DMS153 treated with DMSO at 0.1 percent for 48 hours (cell line): ENCODE measurements at regions not wholly inside any gene's neighbourhood (a gene's known extent, or its start where the extent isn't known, plus 50 kb on each side); places are given as distances from the start of the nearest gene placed in this dataset.
A peak's percentile ranks its signal among the peaks of the same experiment; 100 is the strongest.
"Not testable (repeated sequence)": the region's sequence is repeated elsewhere in the genome, so short reads cannot be mapped to it uniquely, and the experiment has no call there.

Source experiments
- DNase-seq: peaks from one replicate; lab custom pipeline; 2025; ENCODE audit not compliant: unreplicated experiment; lab: John Stamatoyannopoulos, UW

DNA sequence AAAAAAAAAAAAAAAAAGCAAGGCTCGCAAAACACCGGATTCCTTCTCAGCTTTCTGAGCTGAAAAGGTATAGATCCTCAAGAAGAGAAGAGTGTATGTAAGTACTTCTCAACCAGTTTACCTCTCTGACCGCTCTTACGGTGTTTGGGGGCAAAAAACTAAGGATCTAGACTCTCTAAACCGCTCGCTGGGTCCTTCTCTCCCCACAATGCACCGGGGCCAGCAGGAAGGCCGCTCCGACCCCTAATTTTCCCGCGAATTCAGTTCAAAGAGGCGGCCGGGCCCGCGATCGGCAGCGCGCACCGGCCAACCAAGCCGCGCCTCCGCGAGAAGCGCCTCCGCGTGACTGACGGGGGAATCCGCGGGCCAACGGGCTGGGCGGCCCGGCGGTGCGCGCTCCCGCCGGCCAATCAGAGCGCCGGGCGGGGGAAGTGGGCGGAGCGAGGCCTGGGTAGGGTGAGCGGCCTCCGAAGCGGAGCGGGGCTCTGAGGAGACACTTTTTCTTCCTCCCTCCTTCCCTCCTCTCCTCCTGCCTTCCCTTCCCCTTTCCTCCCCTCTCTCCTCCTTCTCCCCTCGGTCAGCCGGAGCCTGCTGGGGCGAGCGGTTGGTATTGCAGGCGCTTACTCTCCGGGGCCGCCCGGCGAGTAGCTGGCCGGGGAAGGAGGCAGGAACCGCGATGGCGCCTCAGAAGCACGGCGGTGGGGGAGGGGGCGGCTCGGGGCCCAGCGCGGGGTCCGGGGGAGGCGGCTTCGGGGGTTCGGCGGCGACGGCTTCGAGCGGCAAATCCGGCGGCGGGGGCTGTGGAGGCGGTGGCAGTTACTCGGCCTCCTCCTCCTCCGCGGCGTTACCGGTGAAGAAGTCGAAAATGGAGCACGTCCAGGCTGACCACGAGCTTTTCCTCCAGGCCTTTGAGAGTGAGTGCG, 93.0 kb downstream of the CRLF3 start:
- DNase-seq = peak; percentile 28

DNA sequence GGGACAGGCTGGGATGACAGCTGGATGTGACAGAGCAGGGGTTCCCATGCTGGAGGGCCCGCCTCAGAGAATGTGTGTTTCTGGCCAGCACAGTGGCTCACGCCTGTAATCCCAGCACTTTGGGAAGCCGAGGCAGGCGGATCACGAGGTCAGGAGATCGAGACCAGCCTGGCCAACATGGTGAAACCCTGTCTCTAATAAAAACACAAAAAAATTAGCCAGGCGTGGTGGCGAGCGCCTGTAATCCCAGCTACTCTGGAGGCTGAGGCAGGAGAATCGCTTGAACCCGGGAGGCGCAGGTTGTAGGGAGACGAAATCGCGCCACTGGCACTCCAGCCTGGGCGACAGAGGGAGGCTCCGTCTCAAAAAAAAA, 93.7 kb downstream of the CRLF3 start:
- DNase-seq = not testable (repeated sequence)

DNA sequence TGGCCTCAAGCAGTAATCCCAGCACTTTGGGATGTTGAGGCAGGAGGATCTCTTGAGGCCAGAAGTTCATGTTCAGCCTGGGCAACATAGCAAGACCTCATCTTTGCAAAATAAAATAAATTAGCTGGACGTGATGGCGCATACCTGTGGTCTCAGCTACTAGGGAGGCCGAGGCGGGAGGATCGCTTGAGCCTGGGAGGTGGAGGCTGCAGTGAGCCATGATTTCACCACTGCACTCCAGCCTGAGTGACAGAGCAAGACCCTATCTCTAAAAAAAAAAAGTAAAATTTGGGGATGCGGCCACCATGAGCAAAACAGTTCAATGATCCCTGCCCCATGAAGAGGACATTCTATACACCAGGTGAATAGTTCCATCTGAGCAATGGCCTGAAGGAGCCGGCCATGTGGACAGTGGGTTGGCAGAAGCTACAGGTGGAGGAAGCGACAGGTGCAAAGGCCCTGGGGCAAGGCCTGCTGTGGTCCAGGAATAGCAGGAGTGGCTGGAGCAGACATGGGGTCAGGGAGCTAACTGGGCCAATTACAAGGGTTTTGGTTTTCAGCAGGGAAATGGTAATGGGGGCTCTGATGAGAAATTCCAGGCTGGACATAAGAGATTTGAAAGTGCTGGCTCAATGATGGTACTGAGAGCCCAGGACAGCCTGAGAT, 94.2 kb downstream of the CRLF3 start:
- DNase-seq = not testable (repeated sequence)

DNA sequence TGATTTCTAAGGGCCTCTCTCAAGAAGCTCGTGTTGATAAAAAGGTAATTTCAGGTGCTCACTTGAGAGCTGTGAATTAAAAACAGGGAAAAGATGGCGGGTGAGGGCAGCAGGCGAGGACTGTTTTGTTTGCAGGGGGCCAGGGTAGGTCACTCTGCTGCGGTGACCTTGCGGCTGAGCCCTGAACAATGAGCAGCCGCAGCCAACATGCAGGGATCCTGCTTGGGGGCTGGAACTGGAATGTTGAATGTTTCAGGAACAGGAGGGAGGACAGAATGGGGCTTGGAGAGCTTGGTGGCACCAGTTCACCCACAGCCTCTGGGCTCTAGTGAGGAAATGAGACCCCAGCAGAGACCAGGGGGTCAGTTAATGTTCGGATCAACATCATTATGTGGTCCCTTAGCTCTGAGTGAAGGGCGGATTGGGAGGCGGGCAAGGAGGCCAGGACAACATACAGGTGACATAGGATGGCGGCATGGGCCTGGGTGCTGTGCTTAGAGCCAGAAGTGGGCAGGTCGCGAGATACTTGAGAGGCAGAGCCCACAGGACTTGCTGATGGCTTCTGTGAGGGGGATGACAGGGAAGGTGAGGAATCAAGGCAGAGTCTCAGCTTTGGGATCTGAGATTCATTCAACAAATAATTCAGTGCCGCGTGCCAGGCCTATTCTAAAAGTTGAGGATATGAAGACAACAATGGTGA, 94.9 kb downstream of the CRLF3 start:
- not testable (repeated sequence) for DNase-seq

DNA sequence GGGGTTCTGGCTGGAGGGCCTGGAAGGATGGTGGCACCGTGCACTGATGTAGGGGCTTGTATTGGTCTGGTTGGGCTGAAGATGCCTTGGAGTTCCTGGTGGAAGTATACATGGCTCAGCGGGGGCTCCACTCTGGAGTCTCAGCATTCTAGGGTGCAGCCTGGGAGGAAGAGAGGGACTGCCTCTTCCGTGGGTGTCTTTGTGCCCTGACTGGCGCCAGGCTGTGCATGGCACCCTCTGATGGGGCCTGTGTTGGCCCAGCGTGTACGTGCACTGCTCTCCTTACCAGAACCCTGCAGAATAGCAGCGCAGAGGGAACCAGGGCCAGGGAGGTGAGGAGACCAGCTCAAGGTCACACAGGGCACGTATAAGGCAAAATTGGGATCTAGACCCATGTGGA, 97.0 kb downstream of the CRLF3 start:
- DNase-seq = not testable (repeated sequence)

DNA sequence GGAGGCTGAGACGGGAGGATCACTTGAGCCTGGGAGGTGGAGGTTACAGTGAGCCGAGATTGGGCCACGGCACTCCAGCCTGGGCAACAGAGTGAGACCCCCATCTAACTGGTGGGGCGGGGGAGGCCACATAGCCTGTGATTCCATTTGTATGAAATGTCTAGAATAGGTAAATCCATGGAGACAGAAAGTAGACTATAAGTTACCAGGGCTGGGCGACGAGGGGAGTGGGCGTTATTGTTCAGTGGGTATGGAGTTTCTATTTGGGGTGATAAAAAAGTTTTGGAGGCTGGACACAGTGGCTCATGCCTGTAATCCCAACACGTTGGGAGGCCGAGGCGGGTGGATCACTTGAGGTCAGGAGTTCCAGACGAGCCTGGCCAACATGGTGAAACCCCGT, 97.8 kb downstream of the CRLF3 start:
- DNase-seq = not testable (repeated sequence)

DNA sequence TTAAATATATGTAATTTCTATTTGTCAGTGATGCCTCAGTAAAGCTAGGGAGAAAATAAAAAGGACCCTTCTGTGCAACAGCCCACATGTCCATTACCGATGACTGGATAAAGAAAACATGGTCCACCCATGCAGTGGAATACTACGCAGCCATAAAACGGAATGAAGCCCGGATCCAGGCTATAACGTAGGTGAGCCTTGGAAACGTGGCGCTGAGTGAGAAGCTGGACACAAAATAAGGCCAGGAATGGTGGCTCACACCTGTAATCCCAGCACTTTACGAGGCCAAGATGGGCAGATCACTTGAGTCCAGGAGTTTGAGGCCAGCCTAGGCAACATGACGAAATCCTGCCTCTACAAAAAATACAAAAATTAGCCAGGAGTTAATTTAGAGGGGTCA, 98.2 kb downstream of the CRLF3 start:
- not testable (repeated sequence) for DNase-seq

DNA sequence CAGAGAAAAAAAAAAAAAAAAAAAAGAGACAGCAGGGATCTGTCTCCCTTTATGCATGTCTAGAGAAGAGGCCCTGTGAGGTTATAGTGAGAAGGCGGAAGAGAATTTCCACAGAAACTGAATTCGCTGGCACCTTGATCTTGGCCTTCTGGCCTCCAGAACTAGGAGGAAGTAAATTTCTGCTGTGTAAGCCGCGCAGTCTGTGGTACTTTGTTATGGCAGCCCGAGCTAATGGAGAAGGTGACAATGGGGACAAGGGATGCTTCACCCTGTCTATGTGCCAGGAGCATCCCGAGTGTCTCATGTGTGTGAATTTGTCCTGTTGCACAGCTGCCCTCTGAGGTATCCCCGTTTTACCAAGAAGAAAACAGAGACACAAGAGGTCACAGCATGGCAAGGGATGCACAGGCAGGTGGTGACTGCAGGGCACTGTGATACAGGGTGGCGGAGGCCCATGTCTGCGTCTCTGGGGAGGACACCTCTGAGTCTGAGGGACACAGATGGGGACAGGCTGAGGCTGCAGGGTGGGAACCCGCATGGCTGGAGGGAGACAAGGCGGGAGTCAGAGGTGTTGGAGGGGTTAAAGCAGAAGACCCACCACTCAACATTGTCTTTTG, 100.3 kb downstream of the CRLF3 start:
- DNase-seq = not testable (repeated sequence)

DNA sequence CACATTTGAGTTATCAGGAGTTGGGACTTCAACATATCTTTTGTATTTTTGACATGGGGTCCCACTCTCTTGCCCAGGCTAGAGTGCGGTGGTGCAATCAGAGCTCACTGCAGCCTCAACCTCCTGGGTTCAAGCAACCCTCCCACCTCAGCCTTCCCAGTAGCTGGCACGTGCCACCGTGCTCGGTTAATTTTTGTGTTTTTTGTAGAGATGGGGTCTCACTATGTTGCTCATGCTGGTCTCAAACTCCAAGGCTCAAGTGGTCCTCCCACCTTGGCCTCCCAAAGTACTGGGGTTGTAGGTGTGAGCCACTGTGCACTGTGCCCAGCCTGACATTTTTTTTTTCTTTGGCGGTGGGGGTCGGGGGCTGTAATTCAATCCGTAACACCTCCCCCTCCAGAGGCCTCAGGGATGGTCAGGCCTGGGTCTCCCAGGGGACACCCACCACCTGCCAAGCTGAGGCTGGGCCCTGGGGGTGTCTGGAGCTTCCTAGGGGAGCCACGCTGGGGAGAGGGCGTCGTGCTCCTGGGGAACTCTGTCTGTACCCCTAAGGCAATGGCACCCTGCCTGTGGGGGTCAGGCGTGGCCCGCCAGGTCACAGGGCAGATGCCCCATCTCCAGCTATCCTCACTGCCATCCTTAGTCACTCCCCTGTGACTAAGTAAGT, 102.2 kb downstream of the CRLF3 start:
- DNase-seq = not testable (repeated sequence)

DNA sequence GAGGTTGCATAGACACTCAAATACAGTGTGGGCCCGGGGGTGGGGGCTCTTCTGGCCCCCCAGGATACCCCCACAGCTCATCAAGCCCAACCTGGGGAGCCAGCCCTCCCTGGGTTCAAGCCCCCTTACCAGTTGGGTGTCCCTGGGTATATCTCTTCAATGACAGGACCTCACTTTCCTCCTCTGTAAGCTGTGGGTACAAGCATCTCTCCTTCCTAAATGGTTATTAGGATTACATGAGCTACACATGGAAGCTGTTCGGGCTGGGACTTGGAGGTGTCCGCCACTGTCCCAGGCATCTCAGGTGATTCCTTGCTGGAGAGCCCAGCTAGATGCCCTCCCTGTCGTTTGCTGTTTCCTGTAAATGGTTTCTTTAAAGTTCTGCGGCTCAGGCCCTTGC, 103.5 kb downstream of the CRLF3 start:
- DNase-seq = not testable (repeated sequence)

DNA sequence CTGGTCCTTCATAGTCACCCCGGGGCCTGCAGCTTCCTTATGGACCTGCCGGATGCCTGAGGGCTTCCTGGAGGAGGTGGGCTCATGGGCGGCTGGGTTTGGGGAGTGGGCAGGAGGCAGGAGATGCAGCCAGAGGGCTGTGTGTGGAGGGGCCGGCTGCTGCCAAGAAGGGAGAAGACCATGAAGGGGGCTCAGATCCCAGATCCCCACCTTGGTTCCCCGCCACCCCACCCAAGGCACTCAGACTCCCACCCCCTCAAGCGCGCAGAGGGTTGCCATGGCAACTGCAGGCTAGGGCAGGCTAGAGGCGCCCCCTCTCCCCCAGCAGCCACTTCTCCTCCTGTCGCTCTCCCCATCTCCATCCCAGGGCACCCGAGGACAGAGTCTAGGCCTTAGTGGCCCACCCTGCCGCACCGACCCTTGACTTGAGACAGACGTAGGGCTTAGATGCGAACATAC, 104.5 kb downstream of the CRLF3 start:
- no peak for DNase-seq

DNA sequence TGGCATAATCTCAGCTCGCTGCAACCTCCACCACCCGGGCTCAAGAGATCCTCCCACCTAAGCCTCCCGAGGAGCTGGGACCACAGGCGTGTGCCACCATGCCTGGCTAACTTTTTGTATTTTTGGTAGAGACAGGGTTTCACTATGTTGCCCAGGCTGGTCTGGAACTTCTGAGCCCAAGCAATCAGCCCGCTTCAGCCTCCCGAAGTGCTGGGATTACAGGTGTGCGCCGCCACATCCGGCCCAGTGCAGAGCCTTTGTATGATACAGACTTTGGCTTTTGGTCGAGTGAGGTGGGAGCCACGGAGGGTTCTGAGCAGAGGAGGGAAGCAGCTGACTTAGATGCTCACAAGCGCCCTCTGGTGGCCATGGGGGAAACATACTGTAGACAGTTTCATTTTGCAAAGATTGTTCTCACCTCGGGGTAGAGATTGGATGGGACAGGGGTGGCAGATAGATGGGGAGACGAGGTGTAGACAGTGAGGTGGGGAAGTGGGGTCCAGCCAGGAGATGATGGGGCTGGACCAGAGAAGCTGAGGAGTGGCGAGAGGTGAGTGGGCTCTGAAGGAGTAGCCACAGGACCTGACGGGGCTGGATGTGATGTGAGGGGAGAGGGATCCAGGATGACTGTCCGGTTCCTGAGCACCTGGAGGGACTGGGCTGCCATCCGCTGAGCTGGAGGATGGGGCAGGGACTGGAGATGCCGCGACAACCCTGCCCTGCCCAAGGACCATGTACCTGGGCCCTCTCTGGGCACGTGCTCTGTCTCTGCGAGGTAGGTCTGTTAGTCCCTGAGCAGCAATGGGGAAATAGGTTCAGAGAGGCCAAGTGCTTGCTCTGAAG, 105.1 kb downstream of the CRLF3 start:
- DNase-seq = peak; percentile 41

DNA sequence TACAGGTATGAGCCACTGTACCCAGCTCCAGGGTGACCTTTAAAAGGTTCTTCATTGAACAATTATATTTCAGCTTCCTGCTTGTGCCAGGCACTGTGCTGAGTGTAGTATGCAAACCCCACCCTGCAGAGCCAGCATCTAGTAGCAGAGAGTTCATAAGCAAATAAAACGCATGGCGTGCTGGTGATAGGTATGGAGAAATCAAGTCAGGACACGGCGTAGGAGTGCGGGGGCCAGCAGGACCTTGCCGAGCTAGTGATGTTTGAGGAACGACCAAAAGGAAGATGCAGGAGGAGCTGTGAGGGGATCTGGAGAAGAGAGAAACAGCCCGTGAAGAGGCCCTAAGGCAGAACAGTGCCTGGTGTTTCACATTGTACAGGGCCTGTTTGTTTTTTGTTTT, 105.8 kb downstream of the CRLF3 start:
- DNase-seq = not testable (repeated sequence)

DNA sequence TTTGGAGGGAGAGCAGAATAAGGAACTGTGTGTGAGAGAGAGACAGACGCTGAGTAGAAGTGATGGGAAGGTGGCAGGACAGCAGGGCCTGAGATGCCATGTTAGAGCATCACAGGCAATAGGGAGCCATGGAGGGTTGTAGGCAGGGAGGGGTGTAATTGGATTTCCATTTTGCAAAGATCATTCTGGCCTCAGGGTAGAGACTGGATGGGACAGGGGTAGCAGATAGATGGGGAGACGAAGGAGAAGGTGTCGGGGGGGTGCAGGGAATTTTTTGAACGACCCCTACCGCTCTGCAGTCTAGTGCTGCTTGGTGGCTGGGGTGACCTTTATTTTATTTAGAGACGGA, 106.4 kb downstream of the CRLF3 start:
- not testable (repeated sequence) for DNase-seq

DNA sequence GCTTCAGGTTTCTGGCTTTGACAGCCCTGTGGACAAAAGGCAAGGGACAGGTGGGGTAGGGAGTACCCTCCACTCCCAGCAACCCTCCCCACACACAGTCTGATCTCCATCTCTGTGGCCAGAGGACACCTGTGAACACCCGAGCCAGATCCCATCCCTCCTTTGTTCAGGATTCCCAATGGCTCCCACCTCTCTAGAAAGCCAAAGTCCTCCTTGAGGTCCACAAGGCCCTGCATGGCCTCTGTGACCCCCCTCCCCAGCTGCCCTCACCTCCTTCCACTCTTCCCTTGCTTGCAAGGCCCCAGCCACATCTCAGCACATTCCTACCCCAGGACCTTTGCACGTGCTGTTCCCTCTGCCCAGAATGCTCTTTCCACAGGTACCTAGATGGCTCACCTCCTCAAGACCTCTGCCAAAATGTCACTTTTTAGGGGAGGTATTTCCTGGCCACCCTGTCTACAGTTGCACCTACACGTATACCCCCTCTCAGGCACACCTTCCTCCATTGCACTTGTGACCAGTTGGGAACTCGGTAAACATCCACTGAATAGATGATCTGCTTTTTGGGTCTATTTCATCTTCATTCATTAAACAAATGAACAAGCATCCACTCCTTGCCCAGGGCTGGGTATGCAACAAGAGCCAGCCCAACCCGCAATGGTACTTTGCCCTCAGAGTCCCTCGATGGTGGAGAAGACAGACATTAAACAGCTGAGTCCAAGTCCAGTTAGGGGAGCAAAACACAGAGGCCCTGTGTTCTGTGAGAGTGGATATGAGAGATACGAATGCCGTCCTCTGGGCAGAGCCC, 107.0 kb downstream of the CRLF3 start:
- no peak for DNase-seq

DNA sequence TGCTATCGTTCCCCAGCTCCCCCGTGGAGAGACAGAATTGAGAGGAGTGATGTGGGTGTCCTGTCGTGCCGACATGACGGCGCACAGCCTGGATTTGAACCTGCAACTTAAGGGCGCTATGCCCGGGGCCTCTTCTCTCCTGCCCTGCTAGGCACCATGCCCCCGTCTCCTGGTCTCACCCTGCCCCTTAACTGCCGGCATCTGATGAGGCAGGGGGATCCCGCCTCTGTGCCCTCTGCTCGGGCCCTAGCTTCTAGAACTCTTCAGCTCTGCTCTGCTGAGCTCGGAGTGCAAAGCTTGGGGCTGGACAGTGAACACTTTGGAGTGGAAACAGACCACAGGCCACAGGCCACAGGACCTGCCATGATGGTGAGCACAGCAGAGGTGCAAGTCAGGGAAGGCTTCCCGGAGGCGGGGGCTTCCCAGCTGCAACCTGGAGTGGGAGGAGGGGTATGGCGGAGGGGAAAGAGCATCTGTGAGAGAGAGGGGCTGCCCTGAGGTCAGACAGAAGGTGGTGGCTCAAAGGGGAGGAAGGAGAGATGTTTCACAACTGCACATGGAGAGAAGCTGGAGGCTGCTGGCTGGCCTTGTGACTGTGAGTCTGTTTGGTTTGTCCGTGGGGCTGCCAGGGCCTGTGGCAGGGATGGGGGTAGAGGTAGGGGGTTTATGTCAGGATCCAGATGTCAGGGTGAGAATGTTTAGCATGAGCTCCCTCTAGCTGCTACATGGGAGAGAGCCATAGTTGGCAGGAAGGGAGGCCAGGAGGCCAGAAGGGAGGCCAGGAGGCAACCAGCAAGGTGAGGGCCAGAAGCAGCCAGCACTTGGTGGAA, 107.8 kb downstream of the CRLF3 start:
- DNase-seq = no peak

DNA sequence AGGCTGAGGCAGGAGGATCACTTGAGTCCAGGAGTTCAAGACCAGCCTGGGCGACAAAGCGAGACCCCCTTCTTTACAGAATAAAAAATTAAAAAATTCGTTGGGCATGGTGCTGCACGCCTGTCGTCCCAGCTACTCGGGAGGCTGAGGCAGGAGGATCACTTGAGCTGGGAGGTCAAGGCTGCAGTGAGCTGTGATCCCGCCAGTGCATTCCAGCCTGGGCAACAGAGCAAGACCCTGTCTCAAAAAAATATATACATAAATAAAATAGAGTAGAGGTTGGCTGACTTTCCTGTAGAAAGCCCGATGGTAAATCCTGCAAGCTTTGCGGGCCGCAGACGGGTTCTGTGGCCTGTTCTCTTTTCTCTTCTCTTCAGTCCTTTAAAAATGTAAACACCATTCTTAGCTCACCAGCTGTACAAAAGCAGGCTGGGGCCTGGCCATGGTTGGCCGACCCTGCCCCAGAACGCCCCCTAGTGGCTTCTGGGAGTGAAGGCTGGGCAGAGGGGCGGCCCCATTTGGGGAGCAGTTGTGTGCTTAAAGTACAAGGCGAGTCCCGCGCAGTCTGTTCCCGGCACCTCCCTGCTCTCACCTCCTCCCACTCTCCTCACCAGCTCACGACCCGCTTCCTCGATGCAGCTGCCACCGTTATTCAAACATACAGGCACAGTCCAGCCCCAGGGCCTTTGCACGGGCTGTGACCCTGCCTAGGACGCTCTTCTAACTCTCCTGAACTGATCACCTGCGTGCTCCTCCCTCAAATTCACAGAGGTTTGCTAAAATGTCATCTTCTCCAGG, 109.5 kb downstream of the CRLF3 start:
- not testable (repeated sequence) for DNase-seq
